ENCODE measurements at regions not wholly inside any gene's neighbourhood (a gene's known extent, or its start where the extent isn't known, plus 50 kb on each side); places are given as distances from the start of the nearest gene placed in this dataset.

- TF ChIP-seq CTCF (conservative IDR thresholded peaks at IDR 0.05; ENCODE audit: low read depth in 2 of 2) = no peak
- TF ChIP-seq REST (IDR thresholded peaks at IDR 0.05; ENCODE audit: unreplicated experiment) = no peak
- TF ChIP-seq EZH2 (IDR thresholded peaks at IDR 0.05; ENCODE audit: low read depth, unreplicated experiment) = no peak
- TF ChIP-seq STAT1 (IDR thresholded peaks at IDR 0.05; ENCODE audit: unreplicated experiment) = no peak
These were observed 235.6 kb upstream of the ZC3H12C start for GRCh38 chr11:109857637-109858036.
